Testis (tissue), 2 donors: ENCODE measurements at regions not wholly inside any gene's neighbourhood (a gene's known extent, or its start where the extent isn't known, plus 50 kb on each side); places are given as distances from the start of the nearest gene placed in this dataset.

ENCODE experiments used
- DNase-seq: peaks from one replicate; pipeline ENCODE4 v3.0.0-alpha.2; 2019
- H3K27ac ChIP-seq, 2 donors: fragments of 200-600 bp; sonication (generic); one replicate each; pipeline ENCODE4 v1.5.1; 2019
- H3K27me3 ChIP-seq: fragments of 200-600 bp; sonication (generic); one replicate; pipeline ENCODE4 v1.5.1; 2019
- H3K36me3 ChIP-seq: fragments of 200-600 bp; sonication (generic); one replicate; pipeline ENCODE4 v1.5.1; 2017; ENCODE audit warnings: low read depth; ENCODE audit errors: missing control alignments
- H3K4me1 ChIP-seq: fragments of 200-600 bp; sonication (generic); one replicate; pipeline ENCODE4 v1.5.1; 2019
- H3K4me3 ChIP-seq, 2 donors: fragments of 200-600 bp; sonication (generic); one replicate each; pipeline ENCODE4 v1.5.1; 2017 to 2019
- H3K9me3 ChIP-seq: fragments of 200-600 bp; sonication (generic); one replicate; pipeline ENCODE4 v1.5.1; 2017
- CTCF ChIP-seq, 3 experiments: fragments of 450-650 bp in 2 of 3; fragments of 200-600 bp in 1 of 3; sonication (generic) in 1 of 3; IDR thresholded peaks; one replicate each; pipeline ENCODE4 v1.5.1; 2016 to 2019; ENCODE audit warnings: antibody characterized with exemption in 3 of 3, mild to moderate bottlenecking in 2 of 3, moderate library complexity in 1 of 3
- POLR2A ChIP-seq: fragments of 450-650 bp; IDR thresholded peaks from one replicate; pipeline ENCODE4 v1.6.1; 2017; ENCODE audit warnings: antibody characterized with exemption, mild to moderate bottlenecking, moderate library complexity
- WGBS, 2 donors: methylation state at CpG; one replicate each; pipeline ENCODE4 v1.1.5; 2018; 5-methylcytosine and 5-hydroxymethylcytosine counted together
- intact Hi-C: fragments of 100-400 bp; cut with DNase I; formaldehyde crosslinking; loops from one replicate; pipeline ENCODE4 v1.15.1; 2023; ENCODE audit warnings: low total_unique reads

GRCh38 chr11:69376155-69377028, 82.4 kb downstream of the MYEOV start:
- DNase-seq = no peak
- Histone ChIP-seq H3K9me3 (no peaks in the 10 kb centered on the region), H3K4me3 (no peak overlapping the region), H3K4me1 (no peaks in the 10 kb centered on the region), H3K36me3 (no peaks in the 10 kb centered on the region), H3K27ac (no peak overlapping the region), H3K27me3 (no peaks in the 10 kb centered on the region)
- intact Hi-C loops = no loop called here
- TF ChIP-seq CTCF (IDR thresholded peaks at IDR 0.05) = no peak
- no peak for TF ChIP-seq POLR2A
- WGBS, 2 donors = 94 to 96% methylated on average over 19 to 20 of the region's 20 CpGs

GRCh38 chr11:69377029-69377952, 83.3 kb downstream of the MYEOV start:
- intact Hi-C loops = no loop called here
- Histone ChIP-seq H3K4me1 (no peaks in the 10 kb centered on the region), H3K36me3 (no peaks in the 10 kb centered on the region), H3K4me3 (no peak overlapping the region), H3K27ac (no peak overlapping the region), H3K27me3 (no peaks in the 10 kb centered on the region), H3K9me3 (no peaks in the 10 kb centered on the region)
- TF ChIP-seq CTCF (IDR thresholded peaks at IDR 0.05) (no peak), POLR2A (no peak)
- 54 to 72% methylated on average over 27 to 54 of the region's 54 CpGs for WGBS, 2 donors
- DNase-seq = no peak

- WGBS, 2 donors = 63 to 91% methylated on average over 2 to 13 of the region's 13 CpGs
- H3K4me1 ChIP-seq = no peaks in the 10 kb centered on the region
- H3K9me3 ChIP-seq = no peaks in the 10 kb centered on the region
- no peaks in the 10 kb centered on the region for H3K27me3 ChIP-seq
- intact Hi-C loops = no loop called here
- no peak overlapping the region for H3K27ac ChIP-seq
- H3K4me3 ChIP-seq = no peak overlapping the region
- no peak for DNase-seq
- TF ChIP-seq POLR2A (no peak), CTCF (IDR thresholded peaks at IDR 0.05) (no peak)
- H3K36me3 ChIP-seq = no peaks in the 10 kb centered on the region
Observed at GRCh38 chr11:69377953-69378302, 84.0 kb downstream of the MYEOV start.

- 86 to 90% methylated on average over 14 to 23 of the region's 29 CpGs for WGBS, 2 donors
- Histone ChIP-seq H3K4me3 (no peak overlapping the region), H3K9me3 (no peaks in the 10 kb centered on the region), H3K4me1 (no peaks in the 10 kb centered on the region), H3K27me3 (no peaks in the 10 kb centered on the region), H3K27ac (no peak overlapping the region), H3K36me3 (no peaks in the 10 kb centered on the region)
- TF ChIP-seq POLR2A = no peak
- TF ChIP-seq CTCF (IDR thresholded peaks at IDR 0.05) = no peak
- DNase-seq = no peak
- intact Hi-C loops = no loop called here
Observed at GRCh38 chr11:69378303-69379141, 84.6 kb downstream of the MYEOV start.
